Lower lobe of right lung (tissue), 2 donors: ENCODE measurements at regions not wholly inside any gene's neighbourhood (a gene's known extent, or its start where the extent isn't known, plus 50 kb on each side); places are given as distances from the start of the nearest gene placed in this dataset.

Experiments
- ATAC-seq, 2 donors: fragments of 200-7000 bp; cut with Tn5 transposase; one replicate each; pipeline ENCODE4 v1.9.1; 2020 to 2022; ENCODE audit warnings: mild to moderate bottlenecking in 2 of 2, moderate library complexity in 2 of 2
- DNase-seq: peaks from one replicate; pipeline ENCODE4 v3.0.0-alpha.2; 2020
- H3K27ac ChIP-seq: fragments of 200-600 bp; one replicate; pipeline ENCODE4 v1.8.0; 2022
- H3K27me3 ChIP-seq: fragments of 200-600 bp; one replicate; pipeline ENCODE4 v1.8.0; 2022; ENCODE audit warnings: low read depth
- H3K36me3 ChIP-seq: fragments of 200-600 bp; one replicate; pipeline ENCODE4 v1.8.0; 2022; ENCODE audit warnings: mild to moderate bottlenecking
- H3K4me1 ChIP-seq: fragments of 200-600 bp; one replicate; pipeline ENCODE4 v1.8.0; 2022
- H3K4me3 ChIP-seq: fragments of 200-600 bp; one replicate; pipeline ENCODE4 v1.8.0; 2022; ENCODE audit warnings: mild to moderate bottlenecking
- H3K9me3 ChIP-seq: fragments of 200-600 bp; one replicate; pipeline ENCODE4 v1.8.0; 2022
- CTCF ChIP-seq: fragments of 200-600 bp; IDR thresholded peaks from one replicate; pipeline ENCODE4 v1.8.0; 2022; ENCODE audit warnings: antibody characterized with exemption, mild to moderate bottlenecking
- intact Hi-C: fragments of 100-400 bp; cut with DNase I; formaldehyde crosslinking; loops from one replicate; pipeline ENCODE4 v1.11.0; 2022
- donor health status: DM: no; HTN: yes; CAD: no; lungs with severe emphysema.

GRCh38 chr11:35868491-35868890, 75.4 kb upstream of the LDLRAD3 start:
- ATAC-seq: no peak
- H3K4me1 ChIP-seq: no peaks in the 10 kb centered on the region
- DNase-seq: no peak
- no peak for TF ChIP-seq CTCF
- peaks cover 17% of the 10 kb centered on the region for H3K9me3 ChIP-seq
- no peaks in the 10 kb centered on the region for H3K36me3 ChIP-seq
- H3K4me3 ChIP-seq: no peak overlapping the region
- intact Hi-C loops: no loop called here
- no peak overlapping the region for H3K27ac ChIP-seq
- no peaks in the 10 kb centered on the region for H3K27me3 ChIP-seq

DNA sequence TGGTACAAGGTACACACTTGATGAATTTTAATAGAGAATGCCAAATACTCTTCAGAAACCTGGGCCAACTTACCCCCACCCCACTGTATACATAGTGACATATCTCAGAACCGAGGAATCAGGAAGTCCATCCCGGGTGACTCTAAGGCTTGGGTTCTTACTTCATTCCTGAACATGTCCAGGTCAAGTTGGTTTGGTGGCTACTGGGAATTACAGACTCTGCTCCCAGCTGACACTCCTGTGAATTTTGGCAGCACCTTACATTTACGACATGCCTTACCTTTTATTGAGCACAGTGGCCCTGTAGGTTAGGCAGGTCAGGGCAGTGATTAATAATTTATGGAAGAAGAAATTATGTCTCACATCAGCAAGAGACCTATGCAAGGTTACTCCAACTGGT, 70.1 kb upstream of the LDLRAD3 start:
- H3K36me3 ChIP-seq: no peaks in the 10 kb centered on the region
- no peaks in the 10 kb centered on the region for H3K27me3 ChIP-seq
- intact Hi-C loops: no loop called here
- no peak for TF ChIP-seq CTCF
- no peaks in the 10 kb centered on the region for H3K4me1 ChIP-seq
- no peak for DNase-seq
- ATAC-seq: peak in 1 of 2 donors; percentile 49
- H3K9me3 ChIP-seq: peaks cover 8% of the 10 kb centered on the region
- no peak overlapping the region for H3K4me3 ChIP-seq
- H3K27ac ChIP-seq: no peak overlapping the region

DNA sequence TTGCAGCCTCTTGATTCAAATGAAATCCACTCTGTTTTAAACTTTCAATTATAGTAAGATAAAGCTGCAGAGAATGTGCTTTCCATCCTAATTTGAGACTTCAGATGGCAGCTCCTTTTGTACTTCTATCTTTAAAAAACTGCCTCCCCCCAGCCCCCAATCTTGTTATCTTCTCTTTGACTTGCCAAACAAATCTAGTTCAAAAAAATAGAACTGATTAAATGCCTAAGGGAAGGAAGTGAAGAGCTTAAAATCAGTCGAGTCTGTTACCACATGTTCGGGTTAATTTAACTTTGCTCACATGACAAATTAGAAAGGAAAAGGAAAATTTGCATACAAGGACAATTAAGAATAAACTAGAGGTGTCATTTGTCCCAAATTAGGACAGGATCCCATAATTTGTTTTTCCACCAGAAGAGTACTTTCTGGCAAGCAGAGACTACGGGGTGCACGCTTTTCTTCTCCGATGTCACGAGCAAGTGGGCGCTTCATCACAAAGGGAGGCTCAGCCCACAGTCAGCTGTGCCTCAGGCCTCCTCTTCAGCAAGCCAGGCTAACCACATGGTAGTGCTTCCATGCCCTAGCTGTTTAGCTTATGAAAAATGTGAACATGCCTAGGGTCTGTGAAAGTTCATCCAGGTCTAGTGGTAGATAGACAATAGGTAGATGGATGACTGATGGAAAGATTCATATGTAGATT, 69.0 kb upstream of the LDLRAD3 start:
- no peaks in the 10 kb centered on the region for H3K36me3 ChIP-seq
- intact Hi-C loops: no loop called here
- no peak for ATAC-seq
- H3K4me1 ChIP-seq: no peaks in the 10 kb centered on the region
- H3K9me3 ChIP-seq: no peaks in the 10 kb centered on the region
- H3K4me3 ChIP-seq: no peak overlapping the region
- DNase-seq: no peak
- no peaks in the 10 kb centered on the region for H3K27me3 ChIP-seq
- no peak for TF ChIP-seq CTCF
- no peak overlapping the region for H3K27ac ChIP-seq

GRCh38 chr11:35875466-35875865, 68.4 kb upstream of the LDLRAD3 start:
- Histone ChIP-seq H3K27me3 (no peaks in the 10 kb centered on the region), H3K4me1 (no peaks in the 10 kb centered on the region), H3K27ac (no peak overlapping the region), H3K4me3 (no peak overlapping the region), H3K36me3 (no peaks in the 10 kb centered on the region), H3K9me3 (no peaks in the 10 kb centered on the region)
- ATAC-seq: no peak
- TF ChIP-seq CTCF: no peak
- intact Hi-C loops: no loop called here
- DNase-seq: no peak

GRCh38 chr11:35876786-35877185, 67.1 kb upstream of the LDLRAD3 start:
- Histone ChIP-seq H3K27ac (no peak overlapping the region), H3K36me3 (no peaks in the 10 kb centered on the region), H3K4me1 (no peaks in the 10 kb centered on the region), H3K4me3 (no peak overlapping the region), H3K9me3 (no peaks in the 10 kb centered on the region), H3K27me3 (no peaks in the 10 kb centered on the region)
- no peak for TF ChIP-seq CTCF
- intact Hi-C loops: no loop called here
- ATAC-seq (no peak), DNase-seq (no peak)
